OCI-LY1 (cell line): ENCODE measurements at regions not wholly inside any gene's neighbourhood (a gene's known extent, or its start where the extent isn't known, plus 50 kb on each side); places are given as distances from the start of the nearest gene placed in this dataset.

Source experiments
- H2AFZ ChIP-seq: fragments of 200-600 bp; sonication (generic), shearing (Covaris generic); 2 replicates; pipeline ENCODE4 v1.6.0; 2014; ENCODE audit warnings: antibody characterized with exemption, mild to moderate bottlenecking, low read length
- H3F3A ChIP-seq: fragments of 200-600 bp; sonication (generic), shearing (Covaris generic); 2 replicates; pipeline ENCODE4 v1.6.0; 2014; ENCODE audit warnings: mild to moderate bottlenecking, antibody characterized with exemption, low read length, moderate library complexity; ENCODE audit not compliant: insufficient read depth
- H3K27ac ChIP-seq: fragments of 200-600 bp; sonication (generic); 2 replicates; pipeline ENCODE4 v1.5.1; 2014; ENCODE audit warnings: low read length, mixed run types, mild to moderate bottlenecking, low read depth; ENCODE audit not compliant: poor library complexity, severe bottlenecking
- H3K27me3 ChIP-seq: fragments of 200-600 bp; sonication (generic); 2 replicates; pipeline ENCODE4 v1.6.0; 2014; ENCODE audit warnings: antibody characterized with exemption, mild to moderate bottlenecking, low read length, moderate library complexity; ENCODE audit not compliant: insufficient read depth
- H3K36me3 ChIP-seq: fragments of 200-600 bp; sonication (generic); 2 replicates; pipeline ENCODE4 v1.6.1; 2014; ENCODE audit warnings: mild to moderate bottlenecking, antibody characterized with exemption, low read length, moderate library complexity, mixed read lengths; ENCODE audit not compliant: insufficient read depth
- H3K4me1 ChIP-seq: fragments of 200-600 bp; sonication (generic); 2 replicates; pipeline ENCODE4 v1.5.1; 2014; ENCODE audit warnings: mild to moderate bottlenecking, low read length, moderate library complexity; ENCODE audit not compliant: insufficient read depth, severe bottlenecking
- H3K4me2 ChIP-seq: fragments of 200-600 bp; sonication (generic), shearing (Covaris generic); 2 replicates; pipeline ENCODE4 v1.6.1; 2014; ENCODE audit warnings: low read length
- H3K4me3 ChIP-seq: fragments of 200-600 bp; sonication (generic); 2 replicates; pipeline ENCODE4 v1.5.1; 2014; ENCODE audit warnings: low read length, low read depth, mild to moderate bottlenecking, mixed read lengths; ENCODE audit not compliant: poor library complexity, severe bottlenecking
- H3K79me2 ChIP-seq: fragments of 200-600 bp; shearing (Covaris generic); 2 replicates; pipeline ENCODE4 v1.6.1; 2016; ENCODE audit warnings: mixed run types, low read length, mixed read lengths; ENCODE audit not compliant: insufficient read depth
- H3K9ac ChIP-seq: fragments of 200-600 bp; sonication (generic), shearing (Covaris generic); 2 replicates; pipeline ENCODE4 v1.6.1; 2014; ENCODE audit warnings: mild to moderate bottlenecking, low read length, mixed read lengths
- H3K9me2 ChIP-seq: fragments of 200-600 bp; sonication (generic), shearing (Covaris generic); 2 replicates; pipeline ENCODE4 v1.6.1; 2014; ENCODE audit warnings: low read depth, mild to moderate bottlenecking, low read length, mixed read lengths
- H3K9me3 ChIP-seq: fragments of 200-600 bp; shearing (Covaris generic); 2 replicates; pipeline ENCODE4 v1.6.1; 2014; ENCODE audit warnings: low read length, mixed read lengths
- H4K20me1 ChIP-seq: fragments of 200-600 bp; sonication (generic), shearing (Covaris generic); 2 replicates; pipeline ENCODE4 v1.6.0; 2016; ENCODE audit warnings: mild to moderate bottlenecking, low read length; ENCODE audit not compliant: insufficient read depth
- CTCF ChIP-seq: fragments of 200-600 bp; sonication (generic), shearing (Covaris generic); IDR thresholded peaks from 2 replicates; pipeline ENCODE4 v1.5.1; 2017; ENCODE audit warnings: mild to moderate bottlenecking, antibody characterized with exemption, low read length, moderate library complexity, mixed read lengths
- EZH2 ChIP-seq: fragments of 200-600 bp; sonication (generic), shearing (Covaris generic); IDR thresholded peaks from 2 replicates; pipeline ENCODE4 v1.8.0; 2017; ENCODE audit warnings: borderline replicate concordance, mixed run types, mild to moderate bottlenecking, antibody characterized with exemption, low read length, moderate library complexity, mixed read lengths

GRCh38 chr9:126113176-126113575 is 213.5 kb upstream of the MVB12B start:
- no peaks in the 10 kb centered on the region for H3K9me2 ChIP-seq
- no peak for TF ChIP-seq CTCF
- no peak for TF ChIP-seq EZH2
- H3K27me3 ChIP-seq: no peaks in the 10 kb centered on the region
- no peak overlapping the region for H3K4me2 ChIP-seq
- no peak overlapping the region for H3K4me3 ChIP-seq
- no peaks in the 10 kb centered on the region for H3K79me2 ChIP-seq
- H3F3A ChIP-seq: no peaks in the 10 kb centered on the region
- H3K4me1 ChIP-seq: no peaks in the 10 kb centered on the region
- no peaks in the 10 kb centered on the region for H3K9me3 ChIP-seq
- H3K9ac ChIP-seq: no peak overlapping the region
- H4K20me1 ChIP-seq: no peaks in the 10 kb centered on the region
- H3K27ac ChIP-seq: no peak overlapping the region
- no peak overlapping the region for H2AFZ ChIP-seq
- no peaks in the 10 kb centered on the region for H3K36me3 ChIP-seq

- Histone ChIP-seq H3K36me3 (no peaks in the 10 kb centered on the region), H3K27me3 (no peaks in the 10 kb centered on the region), H3K9ac (no peak overlapping the region), H3F3A (no peaks in the 10 kb centered on the region), H3K4me1 (no peaks in the 10 kb centered on the region), H3K79me2 (no peaks in the 10 kb centered on the region), H4K20me1 (no peaks in the 10 kb centered on the region), H3K9me2 (no peaks in the 10 kb centered on the region), H3K9me3 (no peaks in the 10 kb centered on the region), H3K27ac (no peak overlapping the region), H3K4me3 (no peak overlapping the region), H3K4me2 (no peak overlapping the region), H2AFZ (no peak overlapping the region)
- TF ChIP-seq EZH2: no peak
- no peak for TF ChIP-seq CTCF
Measured at GRCh38 chr9:126113756-126114408, 212.7 kb upstream of the MVB12B start.

GRCh38 chr9:126114409-126114760 is 212.2 kb upstream of the MVB12B start:
- Histone ChIP-seq H3K27ac (no peak overlapping the region), H2AFZ (no peak overlapping the region), H3K9ac (no peak overlapping the region), H4K20me1 (no peaks in the 10 kb centered on the region), H3K79me2 (no peaks in the 10 kb centered on the region), H3K27me3 (no peaks in the 10 kb centered on the region), H3K9me2 (no peaks in the 10 kb centered on the region), H3K4me1 (no peaks in the 10 kb centered on the region), H3F3A (no peaks in the 10 kb centered on the region), H3K36me3 (no peaks in the 10 kb centered on the region), H3K9me3 (no peaks in the 10 kb centered on the region), H3K4me3 (no peak overlapping the region), H3K4me2 (no peak overlapping the region)
- TF ChIP-seq EZH2: no peak
- TF ChIP-seq CTCF: no peak
